Activated CD4-positive, alpha-beta T cell treated with anti-CD3 and anti-CD28 coated beads for 36 hours (primary cell): ENCODE measurements at regions not wholly inside any gene's neighbourhood (a gene's known extent, or its start where the extent isn't known, plus 50 kb on each side); places are given as distances from the start of the nearest gene placed in this dataset.

Experiments
- ATAC-seq: fragments of 200-7000 bp; cut with Tn5 transposase; one replicate; pipeline ENCODE4 v1.10.0; 2021; ENCODE audit warnings: mild to moderate bottlenecking, moderate library complexity
- CTCF ChIA-PET: fragments of 350-600 bp; sonication (Branson Sonifier 250); formaldehyde crosslinking; loops from one replicate; lab custom pipeline; 2021; ENCODE audit warnings: antibody characterized with exemption; lab: Charles Lee
- POLR2A ChIA-PET: fragments of 350-600 bp; sonication (Branson Sonifier 250); formaldehyde crosslinking; loops from one replicate; lab custom pipeline; 2021; ENCODE audit warnings: antibody characterized with exemption, inconsistent platforms; lab: Charles Lee
- DNase-seq: peaks from one replicate; pipeline ENCODE4 v3.0.0-alpha.2; 2020
- H3K27ac Mint-ChIP-seq: one replicate; pipeline ENCODE4 v1.8.0; 2021; ENCODE audit warnings: mixed read lengths
- H3K27me3 Mint-ChIP-seq: one replicate; pipeline ENCODE4 v1.8.0; 2021; ENCODE audit warnings: mixed read lengths
- H3K36me3 Mint-ChIP-seq: one replicate; pipeline ENCODE4 v1.8.0; 2021; ENCODE audit warnings: low read depth, mixed read lengths
- H3K4me1 Mint-ChIP-seq: one replicate; pipeline ENCODE4 v1.8.0; 2021; ENCODE audit warnings: mixed read lengths
- H3K4me3 Mint-ChIP-seq: one replicate; pipeline ENCODE4 v1.8.0; 2021; ENCODE audit warnings: mild to moderate bottlenecking, moderate library complexity, mixed read lengths
- H3K9me3 Mint-ChIP-seq: one replicate; pipeline ENCODE4 v1.8.0; 2021; ENCODE audit warnings: low read depth, mixed read lengths
- intact Hi-C, 2 experiments: fragments of 100-400 bp; cut with DNase I in 1 of 2; cut with micrococcal nuclease in 1 of 2; formaldehyde crosslinking; loops; one replicate each; pipeline versions ENCODE4 v1.14.2 to v1.15.1; 2022 to 2024; cut with DNase I, micrococcal nuclease

DNA sequence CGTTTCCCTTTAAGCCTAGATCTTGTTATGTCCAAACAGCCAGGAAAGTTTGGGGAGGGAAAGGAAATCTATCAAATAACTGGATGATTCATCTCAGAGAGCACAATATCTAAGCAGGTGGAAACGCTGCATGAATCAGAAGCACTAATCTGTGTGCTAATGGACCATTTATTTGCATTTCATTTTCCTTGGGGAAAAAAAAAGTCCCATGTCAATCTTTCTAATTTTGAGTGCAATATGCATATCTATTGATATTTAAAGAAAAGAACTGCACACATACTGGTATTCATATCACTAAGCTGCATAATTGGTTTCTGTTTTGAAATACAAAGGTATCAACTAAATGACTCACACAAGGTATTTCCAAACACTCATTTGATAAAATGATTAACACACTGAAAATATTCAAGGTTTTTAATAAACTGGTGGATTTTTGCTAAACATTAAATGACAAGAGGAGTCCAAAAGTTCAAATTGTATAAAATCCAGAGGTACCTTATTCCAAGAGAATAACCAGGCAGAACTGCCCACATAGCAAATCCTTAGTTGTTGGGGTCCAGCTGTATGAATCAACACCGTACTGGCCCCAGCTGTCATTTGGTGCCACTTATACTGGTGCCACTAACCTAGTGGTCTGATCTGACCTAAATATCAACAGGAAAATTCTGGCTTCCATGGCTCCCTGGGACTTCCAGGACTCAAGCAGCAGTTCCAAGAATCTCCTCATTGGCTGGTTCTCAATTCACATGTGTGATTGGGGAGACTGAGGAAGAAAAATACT, 122.2 kb upstream of the SP4 start:
- Mint-ChIP-seq H3K36me3 (peaks cover 7% of the 10 kb centered on the region), H3K4me1 (peaks cover 25% of the 10 kb centered on the region), H3K4me3 (no peak overlapping the region), H3K9me3 (peaks cover 11% of the 10 kb centered on the region), H3K27ac (no peak overlapping the region), H3K27me3 (peaks cover 2% of the 10 kb centered on the region)
- ChIA-PET CTCF (interaction anchor here (0.6 to 1.0 kb wide), 2 partner anchors 125 to 634 kb away, joined by 3 read pairs; no protein-coding TSS in a partner anchor), POLR2A (no interaction called here)
- DNase-seq = no peak
- intact Hi-C loops = loop anchor here (1.0 to 2.0 kb wide), 6 partner anchors 33 to 633 kb away; no protein-coding TSS in a partner anchor
- peak; percentile 94 for ATAC-seq

- Mint-ChIP-seq H3K27ac (no peak overlapping the region), H3K9me3 (peaks cover 11% of the 10 kb centered on the region), H3K4me1 (peaks cover 3% of the 10 kb centered on the region), H3K4me3 (no peak overlapping the region), H3K36me3 (no peaks in the 10 kb centered on the region), H3K27me3 (no peaks in the 10 kb centered on the region)
- CTCF ChIA-PET = no interaction called here
- POLR2A ChIA-PET = no interaction called here
- DNase-seq (no peak), ATAC-seq (no peak)
- intact Hi-C loops = no loop called here
Observed at GRCh38 chr7:21314954-21315353, 112.9 kb upstream of the SP4 start.

DNA sequence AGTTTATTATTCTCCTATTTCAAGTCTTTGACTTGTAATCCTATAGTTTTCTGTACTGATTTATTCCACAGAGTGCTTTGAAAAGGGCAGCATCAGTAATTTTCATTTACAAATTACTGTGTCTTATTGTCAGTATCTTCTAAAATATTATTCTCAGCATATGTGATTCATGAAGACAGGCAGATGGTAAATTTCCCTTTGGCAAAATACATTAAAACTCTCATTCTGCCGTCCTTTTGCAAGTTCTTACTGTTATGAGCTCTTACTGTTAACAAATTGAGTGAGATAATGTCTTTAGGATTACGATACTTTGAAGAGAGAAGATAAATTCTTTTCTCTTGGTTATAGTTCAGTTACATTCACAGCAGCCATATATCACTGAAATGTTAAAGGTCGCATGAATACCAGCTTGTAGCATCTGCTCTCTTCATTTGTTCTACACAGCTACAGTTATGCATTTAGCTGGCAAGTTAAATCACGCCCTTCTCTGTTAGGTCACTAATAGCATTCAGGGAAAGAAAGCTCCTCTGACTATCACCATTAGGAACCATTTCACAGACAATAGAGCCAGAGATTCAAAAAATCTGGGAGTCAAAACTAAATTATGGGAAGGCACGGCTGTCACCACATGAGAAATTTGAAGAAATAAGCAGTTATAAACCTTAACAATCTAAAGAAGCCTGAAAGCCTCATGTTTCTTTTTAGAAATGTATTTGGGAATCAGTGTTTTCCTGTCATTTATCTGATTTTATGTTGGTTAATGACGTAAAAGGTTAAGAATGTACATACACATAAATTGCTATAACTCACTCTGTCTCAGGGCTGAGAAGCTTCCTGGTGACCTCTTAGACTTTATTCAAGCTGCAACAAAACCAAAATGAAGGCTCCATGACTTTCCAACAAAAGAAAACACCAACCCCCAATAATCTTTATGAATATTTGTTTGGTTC, 109.6 kb upstream of the SP4 start:
- H3K4me3 Mint-ChIP-seq = no peak overlapping the region

GRCh38 chr7:21318916-21319270, 109.0 kb upstream of the SP4 start:
- ATAC-seq (no peak), DNase-seq (no peak)
- no peaks in the 10 kb centered on the region for H3K27me3 Mint-ChIP-seq
- CTCF ChIA-PET = no interaction called here
- intact Hi-C loops = no loop called here
- H3K27ac Mint-ChIP-seq = no peak overlapping the region
- H3K9me3 Mint-ChIP-seq = no peaks in the 10 kb centered on the region
- peaks cover 3% of the 10 kb centered on the region for H3K4me1 Mint-ChIP-seq
- H3K4me3 Mint-ChIP-seq = no peak overlapping the region
- H3K36me3 Mint-ChIP-seq = no peaks in the 10 kb centered on the region
- POLR2A ChIA-PET = no interaction called here

More for the DNA sequence above, 109.6 kb upstream of the SP4 start:
- intact Hi-C loops = no loop called here
- no peak for DNase-seq
- Mint-ChIP-seq H3K27me3 (no peaks in the 10 kb centered on the region), H3K4me1 (peaks cover 3% of the 10 kb centered on the region), H3K9me3 (no peaks in the 10 kb centered on the region), H3K36me3 (no peaks in the 10 kb centered on the region), H3K27ac (no peak overlapping the region)
- ATAC-seq = no peak
- POLR2A ChIA-PET = no interaction called here
- CTCF ChIA-PET = no interaction called here

DNA sequence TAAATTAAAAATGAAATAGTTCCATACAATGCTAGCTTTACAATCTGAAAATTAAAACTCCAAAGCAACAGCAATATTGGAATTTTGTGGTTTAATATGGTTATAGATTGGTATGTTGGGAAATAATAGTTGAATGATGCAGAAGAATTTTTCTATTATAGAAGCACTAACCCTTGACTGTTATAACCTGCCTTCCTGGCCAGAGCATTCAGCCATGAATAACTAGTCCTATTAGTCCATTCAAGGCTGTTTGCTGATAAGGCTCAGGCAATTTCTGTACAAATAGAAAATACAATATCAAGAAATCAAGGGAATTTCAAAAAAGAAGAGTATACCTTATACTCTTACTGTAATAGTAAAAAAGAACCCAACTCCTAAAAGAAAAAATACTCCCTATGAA, 101.6 kb upstream of the SP4 start:
- Mint-ChIP-seq H3K4me3 (no peak overlapping the region), H3K27ac (no peak overlapping the region), H3K27me3 (no peaks in the 10 kb centered on the region), H3K4me1 (no peaks in the 10 kb centered on the region), H3K36me3 (peaks cover 2% of the 10 kb centered on the region), H3K9me3 (no peaks in the 10 kb centered on the region)
- ATAC-seq (no peak), DNase-seq (no peak)
- intact Hi-C loops = no loop called here
- ChIA-PET POLR2A (no interaction called here), CTCF (no interaction called here)

DNA sequence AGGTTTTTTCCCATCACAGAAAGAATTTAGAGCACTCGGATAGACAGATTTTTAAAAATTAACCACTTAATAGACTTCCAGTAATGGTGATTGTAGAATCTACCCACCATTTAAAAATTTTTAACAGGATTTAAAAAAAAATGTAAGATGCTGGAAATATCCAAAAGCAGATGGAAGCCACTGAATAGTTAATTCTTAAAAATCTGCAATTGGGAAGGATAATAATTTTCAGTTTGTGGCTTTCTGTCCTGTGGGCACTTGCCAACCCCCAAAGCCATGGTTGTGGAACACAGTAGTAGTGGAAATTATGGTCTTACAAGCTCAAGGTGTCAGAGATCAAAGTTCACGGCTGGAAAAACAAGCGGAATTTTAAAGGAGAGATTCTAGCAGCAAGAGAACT, 101.0 kb upstream of the SP4 start:
- Mint-ChIP-seq H3K4me3 (no peak overlapping the region), H3K27ac (no peak overlapping the region), H3K4me1 (no peaks in the 10 kb centered on the region), H3K36me3 (peaks cover 2% of the 10 kb centered on the region), H3K27me3 (no peaks in the 10 kb centered on the region), H3K9me3 (no peaks in the 10 kb centered on the region)
- no peak for DNase-seq
- intact Hi-C loops = no loop called here
- ATAC-seq = no peak
- ChIA-PET POLR2A (no interaction called here), CTCF (no interaction called here)

DNA sequence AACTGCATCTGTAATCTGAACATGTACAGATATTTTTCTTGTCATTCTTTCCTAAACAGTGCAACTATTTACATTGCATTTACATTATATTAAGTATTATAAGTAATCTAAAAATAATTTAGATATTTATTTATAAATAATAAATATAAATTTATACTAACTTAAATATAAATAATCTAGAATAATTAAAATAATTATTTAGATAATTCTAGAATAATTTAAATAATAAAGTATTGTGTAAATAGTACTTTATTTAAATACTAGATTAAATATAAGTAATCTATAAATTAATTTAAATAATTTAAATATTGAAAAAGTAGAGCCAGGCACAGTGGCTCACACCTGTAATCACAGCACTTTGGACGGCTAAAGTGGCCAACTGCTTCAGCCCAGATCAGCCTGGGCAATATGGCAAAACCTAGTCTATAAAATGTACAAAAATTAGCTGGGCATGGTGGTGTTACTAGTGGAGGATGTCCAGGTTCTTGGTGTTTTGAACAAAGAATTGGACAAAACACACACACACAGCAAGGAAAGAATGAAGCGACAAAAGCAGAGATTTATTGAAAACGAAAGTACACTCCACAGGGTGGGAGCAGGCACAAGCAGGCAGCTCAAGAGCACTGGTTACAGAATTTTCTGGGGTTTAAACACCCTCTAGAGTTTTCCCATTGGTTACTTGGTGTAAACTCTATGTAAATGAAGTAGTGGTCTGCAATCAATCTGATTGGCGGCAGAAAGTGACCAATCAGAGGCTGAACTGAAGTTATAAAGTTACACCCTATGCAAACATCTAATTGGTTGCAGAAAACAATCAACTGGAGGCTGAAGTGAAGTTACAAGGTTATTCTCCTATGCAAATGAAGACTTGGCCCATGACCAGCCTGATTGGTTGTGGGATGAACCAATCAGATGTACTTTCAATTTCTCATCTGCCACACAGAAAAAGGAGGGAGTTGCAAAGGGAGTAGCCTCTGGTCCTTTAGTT, 100.2 kb upstream of the SP4 start:
- Mint-ChIP-seq H3K27ac (no peak overlapping the region), H3K4me3 (no peak overlapping the region), H3K4me1 (no peaks in the 10 kb centered on the region), H3K9me3 (no peaks in the 10 kb centered on the region), H3K27me3 (no peaks in the 10 kb centered on the region), H3K36me3 (peaks cover 2% of the 10 kb centered on the region)
- intact Hi-C loops = no loop called here
- no peak for ATAC-seq
- no peak for DNase-seq
- POLR2A ChIA-PET = no interaction called here
- CTCF ChIA-PET = no interaction called here

GRCh38 chr7:21330462-21331178, 97.3 kb upstream of the SP4 start:
- CTCF ChIA-PET = no interaction called here

DNA sequence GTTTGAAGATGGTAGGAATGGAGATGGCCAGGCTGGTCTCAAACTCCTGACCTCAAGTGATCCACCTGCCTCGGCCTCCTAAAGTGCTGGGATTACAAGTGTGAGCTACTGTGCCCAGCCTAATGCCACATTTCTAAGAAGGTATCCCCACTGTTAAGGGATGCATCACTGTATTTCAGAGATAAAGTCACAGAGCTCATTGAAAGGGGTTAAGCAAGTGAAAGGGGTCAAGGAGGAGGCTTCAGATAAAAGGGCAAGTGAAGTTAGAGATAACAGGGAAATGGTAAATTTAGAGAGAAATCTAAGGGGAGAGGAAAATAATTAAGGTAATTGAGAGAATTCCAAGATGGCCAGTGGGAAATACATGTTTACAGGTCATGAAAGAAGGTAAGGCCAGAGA, 93.0 kb upstream of the SP4 start:
- ATAC-seq (no peak), DNase-seq (no peak)
- Mint-ChIP-seq H3K4me3 (no peak overlapping the region), H3K27ac (no peak overlapping the region), H3K4me1 (peaks cover 26% of the 10 kb centered on the region), H3K36me3 (peaks cover 1% of the 10 kb centered on the region), H3K27me3 (peaks cover 2% of the 10 kb centered on the region), H3K9me3 (peaks cover 7% of the 10 kb centered on the region)
- intact Hi-C loops = loop anchor here in 1 of 2 experiments (5.0 kb wide), 1 partner anchor 1628 kb away; the partner anchor contains the start of gene POLR1F
- ChIA-PET CTCF (no interaction called here), POLR2A (no interaction called here)

More at GRCh38 chr7:21330462-21331178, 97.3 kb upstream of the SP4 start:
- no peaks in the 10 kb centered on the region for H3K27me3 Mint-ChIP-seq
- no peak overlapping the region for H3K27ac Mint-ChIP-seq
- H3K4me3 Mint-ChIP-seq = no peak overlapping the region
- H3K36me3 Mint-ChIP-seq = peaks cover 2% of the 10 kb centered on the region
- intact Hi-C loops = no loop called here
- ATAC-seq = no peak
- no peak for DNase-seq
- no peaks in the 10 kb centered on the region for H3K4me1 Mint-ChIP-seq
- POLR2A ChIA-PET = no interaction called here
- no peaks in the 10 kb centered on the region for H3K9me3 Mint-ChIP-seq

DNA sequence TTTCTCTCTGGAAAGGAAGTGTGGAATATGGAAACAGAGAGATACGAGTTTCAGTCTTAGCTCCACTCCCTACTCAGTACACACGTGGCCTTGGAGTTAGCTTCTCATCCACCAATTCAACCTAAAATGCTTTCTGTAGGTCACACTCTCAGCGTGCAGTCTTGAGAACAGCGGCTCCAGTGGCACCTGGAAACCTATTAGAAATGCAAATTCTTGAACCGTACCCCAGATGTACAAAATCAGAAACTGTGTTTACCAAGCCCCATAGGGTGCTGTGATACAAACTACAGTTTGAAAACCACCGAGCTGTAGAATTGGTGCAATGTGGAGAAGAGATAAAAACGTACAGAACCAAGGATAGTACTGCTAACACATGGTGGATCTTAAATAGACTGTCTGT, 91.1 kb upstream of the SP4 start:
- Mint-ChIP-seq H3K27me3 (peaks cover 2% of the 10 kb centered on the region), H3K27ac (no peak overlapping the region), H3K4me3 (no peak overlapping the region), H3K4me1 (peaks cover 32% of the 10 kb centered on the region), H3K36me3 (peaks cover 5% of the 10 kb centered on the region), H3K9me3 (peaks cover 14% of the 10 kb centered on the region)
- intact Hi-C loops = loop anchor here in 1 of 2 experiments (5.0 kb wide), 1 partner anchor 1629 kb away; the partner anchor contains the start of gene POLR1F
- POLR2A ChIA-PET = no interaction called here
- no peak for DNase-seq
- no peak for ATAC-seq
- CTCF ChIA-PET = interaction anchor here (1.3 kb wide), 1 partner anchor 76 kb away, joined by 4 read pairs; no protein-coding TSS in a partner anchor
